Erythroblast (primary cell): ENCODE measurements at regions not wholly inside any gene's neighbourhood (a gene's known extent, or its start where the extent isn't known, plus 50 kb on each side); places are given as distances from the start of the nearest gene placed in this dataset.

ENCODE experiments used
- DNase-seq, 2 experiments: peaks; one replicate each; lab custom pipeline; 2025; lab: John Stamatoyannopoulos, UW
- GATA1 ChIP-seq: IDR thresholded peaks from 2 replicates; pipeline ENCODE4 v1.6.1; 2011; ENCODE audit warnings: low read depth, mild to moderate bottlenecking, control low read depth, low read length, moderate library complexity
- POLR2A ChIP-seq: IDR thresholded peaks from 2 replicates; pipeline ENCODE4 v1.6.1; 2011; ENCODE audit warnings: mild to moderate bottlenecking, low read length

DNA sequence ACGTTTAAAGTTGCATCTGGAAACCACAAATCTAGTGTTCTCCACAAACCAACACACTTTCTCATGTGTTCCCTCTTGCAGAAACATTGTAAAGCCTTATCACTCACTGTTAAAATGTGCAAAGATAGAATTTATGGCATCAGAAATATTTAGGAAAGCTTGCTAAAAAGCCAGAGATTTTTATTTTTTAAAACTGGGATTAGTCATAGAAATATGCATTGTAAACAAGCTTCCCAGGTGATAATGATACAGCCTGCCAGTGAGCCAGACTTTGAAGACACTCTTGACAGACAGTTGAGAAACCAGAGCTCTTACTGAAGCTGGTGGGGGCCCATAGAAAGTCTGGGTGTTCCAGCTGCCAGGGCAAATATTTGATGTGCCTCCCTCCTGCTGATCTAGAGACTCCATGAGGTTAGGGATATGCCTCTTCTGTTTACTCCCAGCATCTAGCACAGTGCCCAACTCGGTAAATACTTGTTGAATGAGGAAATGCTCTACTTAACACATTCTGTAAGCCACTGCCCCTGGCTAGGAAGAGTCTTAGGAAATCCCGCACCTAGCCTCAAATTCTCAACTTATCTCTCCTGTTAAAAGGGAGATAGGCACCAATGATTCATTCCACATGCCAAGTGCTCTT is 179.0 kb upstream of the RASGEF1B start:
- no peak for TF ChIP-seq POLR2A
- no peak for TF ChIP-seq GATA1
- no peak for DNase-seq

DNA sequence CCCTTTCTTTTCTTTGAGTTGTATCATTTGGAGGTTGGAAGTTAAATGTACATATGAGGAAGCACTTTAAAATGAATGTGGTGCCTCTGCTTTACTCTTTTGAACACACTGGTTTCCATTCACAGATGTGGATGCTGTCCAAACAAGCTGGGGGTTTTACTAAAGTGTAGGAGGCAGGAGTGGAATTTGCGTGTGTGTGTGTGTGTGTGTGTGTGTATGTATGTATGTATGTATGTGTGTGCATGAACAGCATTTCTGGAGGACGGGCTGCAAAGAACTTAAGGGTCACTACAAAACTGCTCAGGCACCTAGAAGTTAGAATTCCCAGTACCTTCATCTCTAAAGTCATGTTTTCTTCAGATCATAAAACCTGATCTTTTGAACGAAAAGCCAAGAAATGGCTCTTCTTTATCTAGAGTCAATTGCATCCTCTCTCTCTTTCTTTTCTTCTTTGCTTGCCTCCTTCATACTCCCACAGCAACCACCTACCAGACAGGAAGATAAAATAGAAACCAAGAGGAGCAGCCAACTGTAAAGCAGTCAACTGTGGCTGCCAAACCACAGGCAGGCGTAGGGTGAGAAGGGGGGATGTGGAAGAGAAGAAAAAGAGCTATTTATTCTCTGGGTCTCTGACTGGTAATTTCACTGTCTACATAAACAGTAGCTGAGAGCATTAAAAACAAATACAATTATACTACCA is 177.0 kb upstream of the RASGEF1B start:
- TF ChIP-seq POLR2A (no peak), GATA1 (no peak)
- DNase-seq: no peak

DNA sequence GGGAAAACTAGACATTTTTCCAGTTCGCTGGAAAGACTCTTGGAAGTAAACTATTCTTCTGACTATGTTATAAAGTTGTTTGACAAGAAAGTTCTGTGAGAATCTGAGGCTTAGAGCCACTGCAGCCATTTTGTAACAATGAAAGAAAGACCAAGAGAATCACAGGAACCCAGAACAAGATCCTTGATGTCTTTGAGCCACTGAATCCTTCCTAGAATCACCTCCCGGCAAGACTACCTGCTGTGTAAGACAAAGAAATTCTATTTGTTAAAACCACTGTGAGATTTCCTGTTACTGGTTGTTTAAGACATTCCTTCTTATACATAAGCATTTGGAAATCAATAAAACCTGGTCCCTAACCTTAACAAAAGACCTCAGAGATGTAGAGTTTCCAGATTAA is 175.7 kb upstream of the RASGEF1B start:
- TF ChIP-seq POLR2A: no peak
- DNase-seq: no peak

DNA sequence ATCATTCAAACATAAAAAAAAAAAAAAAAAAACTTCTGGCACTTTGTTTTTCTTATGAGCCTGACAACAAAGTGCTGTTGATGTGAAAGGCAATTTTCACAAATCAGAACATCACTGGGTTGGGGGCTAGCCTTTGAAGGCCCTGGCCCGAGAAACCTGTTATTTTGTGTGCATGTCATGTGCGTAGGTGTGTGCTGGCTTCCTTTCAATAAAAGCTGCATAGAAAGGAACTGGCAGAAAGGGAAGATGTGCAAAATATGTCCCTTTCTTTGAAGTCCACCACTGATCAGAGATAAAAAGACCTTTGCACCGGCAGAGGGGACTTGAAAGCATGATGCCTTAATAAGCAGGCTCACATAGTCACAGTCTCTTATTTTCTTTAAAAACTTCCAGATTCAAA is 170.8 kb upstream of the RASGEF1B start:
- DNase-seq: no peak
- no peak for TF ChIP-seq POLR2A
- TF ChIP-seq GATA1: no peak

DNA sequence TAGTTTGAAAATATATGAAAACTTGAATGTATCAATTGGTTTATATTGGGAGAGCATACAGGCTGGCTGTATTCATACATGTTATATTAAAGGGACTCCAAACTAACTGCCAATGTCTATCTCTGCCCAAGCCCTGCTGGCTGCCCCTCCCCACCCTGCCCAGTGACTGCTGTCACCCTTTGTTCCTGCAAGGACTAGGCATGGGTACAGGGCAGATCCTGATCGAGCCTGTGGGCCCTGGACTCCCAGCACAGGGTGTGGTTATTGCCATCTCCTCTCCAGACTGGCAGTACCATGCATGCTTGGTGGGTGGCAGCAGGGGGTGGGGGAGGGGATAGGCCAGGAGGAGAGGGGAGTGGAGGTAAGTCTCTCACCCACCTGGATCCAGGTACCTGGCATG is 167.5 kb upstream of the RASGEF1B start:
- no peak for DNase-seq
- TF ChIP-seq GATA1 (no peak), POLR2A (no peak)

DNA sequence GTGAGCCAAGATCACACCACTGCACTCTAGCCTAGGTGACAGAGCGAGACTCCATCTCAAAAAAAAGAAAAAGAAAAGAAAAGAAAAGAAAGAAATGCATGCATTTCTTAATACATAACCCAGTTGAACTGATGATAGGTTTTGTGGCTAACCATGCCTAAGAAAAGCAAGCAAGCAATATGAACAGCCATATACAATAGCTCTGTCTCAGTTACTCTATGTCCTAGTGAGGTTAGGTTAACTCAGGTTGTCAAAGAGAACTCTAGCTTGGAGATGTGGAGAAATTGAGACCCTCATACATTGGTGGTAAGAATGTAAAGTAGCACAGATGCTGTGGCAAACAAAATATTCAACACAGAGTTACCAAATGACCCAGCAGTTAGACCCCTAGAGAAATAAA is 167.0 kb upstream of the RASGEF1B start:
- no peak for TF ChIP-seq POLR2A
- no peak for TF ChIP-seq GATA1

DNA sequence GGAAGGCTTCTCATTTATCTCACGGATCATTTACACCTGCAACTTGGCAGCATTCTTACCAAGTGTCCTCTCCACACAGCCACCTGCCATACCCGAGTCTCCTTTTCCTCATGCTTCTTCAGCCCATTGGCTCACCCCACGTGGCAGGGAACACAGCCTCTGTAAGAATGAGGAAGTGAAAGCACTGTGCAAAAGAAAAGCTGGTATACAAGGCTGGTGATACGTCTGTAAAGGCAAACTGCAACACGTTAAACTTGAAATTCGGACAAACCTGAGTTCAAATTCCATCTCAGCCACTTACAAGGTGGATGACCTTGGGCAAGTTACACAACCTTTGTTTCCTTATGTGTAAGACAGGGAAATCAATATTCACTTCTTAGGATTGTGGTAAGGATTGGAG is 164.0 kb upstream of the RASGEF1B start:
- DNase-seq: no peak
- TF ChIP-seq POLR2A (no peak), GATA1 (no peak)

More for the DNA sequence above, 167.0 kb upstream of the RASGEF1B start:
- no peak for DNase-seq

DNA sequence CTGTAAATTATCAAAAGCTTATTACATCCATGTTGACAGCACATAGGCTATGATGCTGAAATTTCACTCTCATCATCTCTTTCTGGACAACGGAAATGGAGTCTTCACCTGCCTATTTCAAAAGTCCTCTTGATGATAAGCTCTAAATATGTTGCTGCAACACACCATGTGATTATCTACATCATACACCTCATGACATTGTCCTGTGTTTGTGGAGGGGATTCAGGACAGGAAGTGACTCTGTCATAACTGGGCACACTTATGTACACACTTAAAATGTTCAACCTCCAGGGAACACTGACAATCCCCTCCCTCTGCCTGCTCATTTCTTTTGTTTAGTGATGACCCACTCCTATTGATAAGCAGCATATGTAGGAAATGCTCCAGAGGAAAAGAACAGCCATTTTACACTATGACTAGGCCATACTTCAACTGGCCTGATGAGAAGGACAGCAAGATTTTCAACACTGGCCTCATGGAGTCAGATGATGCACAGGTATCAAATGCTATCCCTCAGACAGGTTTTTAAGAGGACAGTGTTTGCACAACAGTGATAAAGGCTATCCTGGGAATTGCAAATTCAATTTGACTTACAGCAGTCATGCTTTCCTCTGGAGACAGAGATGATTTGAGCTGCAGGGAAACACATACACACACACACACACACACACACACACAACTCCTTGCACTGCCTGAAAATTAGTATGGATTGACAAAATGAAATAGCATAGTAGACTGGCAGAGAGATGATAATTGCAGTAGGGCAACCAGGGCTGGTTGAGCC is 163.3 kb upstream of the RASGEF1B start:
- no peak for DNase-seq
- TF ChIP-seq GATA1 (no peak), POLR2A (no peak)

DNA sequence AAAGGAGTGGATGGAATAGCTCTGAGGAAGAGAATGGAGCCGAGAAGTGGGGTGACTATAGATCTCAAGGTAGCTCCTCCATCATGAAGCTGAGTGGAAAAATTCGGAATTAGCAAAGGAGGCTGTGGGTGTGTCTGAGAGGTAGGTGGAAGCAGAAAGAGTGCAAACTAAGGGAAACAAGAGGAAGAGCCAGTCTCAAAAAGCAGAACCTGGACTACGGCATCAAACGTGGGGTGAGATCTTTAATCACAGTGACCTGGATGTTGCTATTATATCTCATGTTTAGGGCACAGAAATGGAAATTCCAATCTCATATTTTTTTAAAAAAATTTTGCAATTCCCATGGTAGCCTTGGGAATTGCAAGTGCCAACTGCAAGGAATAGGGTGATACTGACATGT is 162.5 kb upstream of the RASGEF1B start:
- TF ChIP-seq GATA1 (no peak), POLR2A (no peak)
- DNase-seq: no peak

DNA sequence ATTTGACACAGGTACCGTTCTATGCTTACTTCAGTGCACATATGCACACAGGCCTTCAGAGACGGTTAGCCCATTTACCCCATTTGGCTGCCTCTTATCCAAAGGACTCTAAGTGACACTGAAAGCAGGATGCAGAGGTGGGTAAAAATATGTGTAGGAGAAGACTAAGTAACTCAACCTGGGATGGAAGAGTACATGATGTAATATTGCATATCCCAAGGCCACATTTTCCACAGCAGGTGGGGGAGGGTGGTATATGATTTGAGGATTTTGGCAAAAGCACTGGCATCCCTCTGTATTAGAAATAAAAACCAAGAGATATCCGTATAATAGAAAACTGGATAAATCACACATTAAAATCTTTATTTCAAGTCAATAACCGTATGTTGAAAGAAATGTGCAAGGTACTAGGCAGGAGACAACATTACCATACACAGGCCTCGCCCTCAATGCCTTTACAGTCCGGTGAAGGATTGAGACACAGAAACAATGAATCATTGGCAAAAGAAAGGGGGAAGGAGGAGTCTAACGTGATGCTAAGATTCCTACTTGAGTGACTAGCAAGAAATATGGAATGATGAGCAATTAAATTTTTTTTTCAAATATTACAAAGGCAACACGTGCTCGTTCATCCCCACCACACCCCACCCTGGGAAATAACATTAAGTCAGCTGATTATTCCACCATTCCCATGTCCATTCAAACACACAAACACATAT is 161.0 kb upstream of the RASGEF1B start:
- DNase-seq: no peak
- no peak for TF ChIP-seq GATA1
- TF ChIP-seq POLR2A: no peak

DNA sequence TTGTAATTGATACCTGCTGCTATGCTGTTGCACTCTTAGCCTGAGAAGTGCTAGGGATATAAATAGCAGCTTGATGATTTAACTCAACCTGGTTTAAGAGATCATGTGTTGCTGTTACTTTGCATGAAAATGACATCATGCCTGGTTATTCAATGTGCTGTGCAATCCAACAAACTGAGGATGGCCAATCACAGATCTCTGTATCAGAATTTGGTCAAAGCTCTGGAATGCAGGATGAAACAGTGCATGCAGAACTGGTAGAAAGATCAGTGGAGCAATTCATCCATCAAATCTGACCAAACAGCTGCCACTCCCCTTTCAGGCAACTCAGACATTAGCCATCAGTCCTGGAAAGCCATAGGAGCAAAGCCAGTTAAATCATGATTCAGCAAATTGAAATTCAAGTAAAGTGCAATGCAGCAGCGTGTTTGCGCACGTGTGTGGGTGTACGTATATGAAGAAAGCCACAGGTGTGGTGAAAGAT is 160.3 kb upstream of the RASGEF1B start:
- no peak for DNase-seq
- TF ChIP-seq GATA1: no peak

DNA sequence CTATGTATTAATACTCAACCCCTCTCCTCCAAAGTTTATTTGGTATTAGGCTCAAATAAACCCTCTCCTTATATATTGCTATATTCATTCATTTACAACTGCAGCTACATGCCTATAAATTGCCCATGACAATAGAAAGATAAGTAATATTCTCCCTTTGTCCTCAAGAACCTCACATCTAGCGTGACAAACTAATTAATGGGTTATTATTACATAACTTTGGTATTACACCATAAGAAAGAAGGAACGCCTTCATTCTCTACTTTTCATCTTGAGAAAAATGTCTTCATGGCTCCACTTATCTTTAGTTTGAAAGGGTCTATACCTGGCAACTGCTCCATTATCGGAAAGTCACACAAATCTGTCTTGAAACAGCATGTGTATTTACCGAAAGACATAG is 157.7 kb upstream of the RASGEF1B start:
- no peak for TF ChIP-seq GATA1
- TF ChIP-seq POLR2A: no peak
- no peak for DNase-seq

DNA sequence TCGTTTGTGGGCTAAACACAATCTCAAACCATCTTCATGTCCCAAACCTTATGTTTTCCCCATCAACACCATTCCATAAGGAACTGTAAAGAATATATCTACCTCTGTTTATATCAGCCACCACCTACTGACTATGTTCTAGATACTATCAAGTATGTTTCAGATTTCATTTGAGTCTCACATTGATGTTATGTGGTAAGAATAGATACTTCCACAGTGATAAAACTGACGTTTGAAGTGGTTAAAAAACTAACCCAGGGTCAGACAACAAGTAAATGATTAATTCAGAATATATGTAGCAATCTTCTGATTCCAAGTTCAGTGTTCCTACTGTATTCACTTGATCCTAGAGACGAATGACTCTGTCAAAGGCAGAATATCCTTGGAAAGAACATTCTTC is 156.8 kb upstream of the RASGEF1B start:
- no peak for TF ChIP-seq POLR2A
- no peak for TF ChIP-seq GATA1
- DNase-seq: no peak

DNA sequence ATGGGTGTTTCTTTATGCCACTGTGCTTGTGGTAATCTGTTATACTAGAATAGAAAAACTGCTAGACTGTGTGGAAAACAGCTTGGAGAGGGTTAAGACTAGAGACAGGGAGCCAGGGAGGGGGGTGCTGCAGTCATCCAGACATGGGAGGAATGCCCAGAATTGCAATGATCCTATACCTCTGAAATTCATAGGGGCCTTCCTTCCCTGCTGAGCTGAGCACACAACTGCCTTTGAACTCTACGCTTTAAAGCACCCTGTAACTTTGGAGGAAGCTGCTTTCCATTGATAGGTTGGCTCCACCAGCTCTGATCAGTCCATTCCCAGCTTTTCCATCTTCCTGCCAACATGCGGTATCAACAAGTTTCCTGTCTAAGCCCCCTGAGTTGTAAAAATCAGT is 155.9 kb upstream of the RASGEF1B start:
- DNase-seq: no peak
- TF ChIP-seq POLR2A: no peak
- no peak for TF ChIP-seq GATA1
